Colonic mucosa (tissue), 4 donors: ENCODE measurements at regions not wholly inside any gene's neighbourhood (a gene's known extent, or its start where the extent isn't known, plus 50 kb on each side); places are given as distances from the start of the nearest gene placed in this dataset.

Source experiments
- DNase-seq: peaks from one replicate; pipeline ENCODE4 v3.0.0-alpha.2; 2020
- H3K27ac ChIP-seq: fragments of 200-600 bp; one replicate; pipeline ENCODE4 v1.8.0; 2021
- H3K27me3 ChIP-seq: fragments of 200-600 bp; one replicate; pipeline ENCODE4 v1.8.0; 2021
- H3K36me3 ChIP-seq: fragments of 200-600 bp; one replicate; pipeline ENCODE4 v1.8.0; 2021
- H3K4me1 ChIP-seq: fragments of 200-600 bp; one replicate; pipeline ENCODE4 v1.8.0; 2021; ENCODE audit warnings: mild to moderate bottlenecking
- H3K4me3 ChIP-seq: fragments of 200-600 bp; one replicate; pipeline ENCODE4 v1.8.0; 2021
- H3K9ac ChIP-seq, 2 donors: one replicate each; pipeline ENCODE4 v1.7.0; 2013; ENCODE audit warnings: control low read depth in 2 of 2, low read depth in 2 of 2, low read length in 2 of 2
- H3K9me3 ChIP-seq: fragments of 200-600 bp; one replicate; pipeline ENCODE4 v1.8.0; 2021
- CTCF ChIP-seq: fragments of 200-600 bp; IDR thresholded peaks from one replicate; pipeline ENCODE4 v1.8.0; 2022; ENCODE audit warnings: antibody characterized with exemption, mild to moderate bottlenecking
- intact Hi-C: fragments of 100-400 bp; cut with DNase I; formaldehyde crosslinking; loops from one replicate; pipeline ENCODE4 v1.14.1; 2022
- donor health status: healthy.
- donor health status: DM: no; HTN: no; CAD: no.
- donor health status: DM: no; HTN: no; CAD: no.

GRCh38 chr1:235918465-235918864 lies 51.8 kb upstream of the LYST start:
- Histone ChIP-seq H3K9me3 (no peaks in the 10 kb centered on the region), H3K4me1 (no peaks in the 10 kb centered on the region), H3K4me3 (no peak overlapping the region), H3K36me3 (no peaks in the 10 kb centered on the region), H3K9ac (no peak overlapping the region), H3K27me3 (no peaks in the 10 kb centered on the region), H3K27ac (no peak overlapping the region)
- no peak for DNase-seq
- no peak for TF ChIP-seq CTCF
- intact Hi-C loops: no loop called here

- no peak for DNase-seq
- Histone ChIP-seq H3K27me3 (no peaks in the 10 kb centered on the region), H3K36me3 (no peaks in the 10 kb centered on the region), H3K4me1 (no peaks in the 10 kb centered on the region), H3K4me3 (no peak overlapping the region), H3K9me3 (no peaks in the 10 kb centered on the region), H3K27ac (peak overlapping the region; percentile 54), H3K9ac (no peak overlapping the region)
- intact Hi-C loops: no loop called here
- no peak for TF ChIP-seq CTCF
These were observed 51.3 kb upstream of the LYST start for GRCh38 chr1:235918032-235918431.

- Histone ChIP-seq H3K9ac (peak overlapping the region in 1 of 2 donors; percentile 32), H3K36me3 (no peaks in the 10 kb centered on the region), H3K27ac (peak overlapping the region; percentile 54), H3K4me1 (no peaks in the 10 kb centered on the region), H3K9me3 (no peaks in the 10 kb centered on the region), H3K4me3 (no peak overlapping the region), H3K27me3 (no peaks in the 10 kb centered on the region)
- no peak for TF ChIP-seq CTCF
- intact Hi-C loops: no loop called here
- peak; percentile 67 for DNase-seq
These were observed 50.6 kb upstream of the LYST start for GRCh38 chr1:235917267-235917811.
